Left lung (tissue), 4 donors: ENCODE measurements at regions not wholly inside any gene's neighbourhood (a gene's known extent, or its start where the extent isn't known, plus 50 kb on each side); places are given as distances from the start of the nearest gene placed in this dataset.
"Not testable (repeated sequence)": the region's sequence is repeated elsewhere in the genome, so short reads cannot be mapped to it uniquely, and the experiment has no call there.

Experiments
- ATAC-seq: fragments of 200-7000 bp; cut with Tn5 transposase; one replicate; pipeline ENCODE4 v1.9.1; 2020; ENCODE audit warnings: moderate library complexity
- DNase-seq, 4 donors: peaks; one replicate each; pipeline ENCODE4 v3.0.0-alpha.2; 2013 to 2020
- H3K27ac ChIP-seq, 2 donors: fragments of 200-600 bp; sonication (generic) in 1 of 2; one replicate each; pipeline versions ENCODE4 v1.5.0 to v1.8.0; 2020 to 2021
- H3K27me3 ChIP-seq, 2 donors: fragments of 200-600 bp; sonication (generic) in 1 of 2; one replicate each; pipeline versions ENCODE4 v1.5.0 to v1.8.0; 2020 to 2021
- H3K36me3 ChIP-seq, 2 donors: fragments of 200-600 bp; sonication (generic) in 1 of 2; one replicate each; pipeline versions ENCODE4 v1.5.0 to v1.8.0; 2020 to 2021
- H3K4me1 ChIP-seq, 2 donors: fragments of 200-600 bp; one replicate each; pipeline ENCODE4 v1.8.0; 2021
- H3K4me3 ChIP-seq, 2 donors: fragments of 200-600 bp; sonication (generic) in 1 of 2; one replicate each; pipeline versions ENCODE4 v1.5.0 to v1.8.0; 2020 to 2021; ENCODE audit warnings: mild to moderate bottlenecking in 1 of 2
- H3K9me3 ChIP-seq, 2 donors: fragments of 200-600 bp; sonication (generic) in 1 of 2; one replicate each; pipeline versions ENCODE4 v1.5.0 to v1.8.0; 2020 to 2021
- CTCF ChIP-seq, 2 donors: fragments of 200-600 bp; sonication (generic) in 1 of 2; IDR thresholded peaks; one replicate each; pipeline versions ENCODE4 v1.5.0 to v1.8.0; 2021; ENCODE audit warnings: antibody characterized with exemption in 2 of 2
- intact Hi-C, 2 donors: fragments of 100-400 bp; cut with DNase I; formaldehyde crosslinking; loops; one replicate each; pipeline versions ENCODE4 v1.11.2 to v1.14.2; 2022
- donor health status: DM: no; HTN: yes; CAD: no.
- donor health status: DM: no; HTN: no; CAD: no.

- ATAC-seq (no peak), DNase-seq (no peak)
- H3K4me1 ChIP-seq: no peaks in the 10 kb centered on the region
- H3K27me3 ChIP-seq: no peaks in the 10 kb centered on the region
- intact Hi-C loops: no loop called here
- no peak for TF ChIP-seq CTCF (IDR thresholded peaks at IDR 0.05)
- no peak overlapping the region for H3K27ac ChIP-seq
- H3K36me3 ChIP-seq: no peaks in the 10 kb centered on the region
- H3K9me3 ChIP-seq: peaks cover 0 to 3% of the 10 kb centered on the region in 2 donors
- no peak overlapping the region for H3K4me3 ChIP-seq
Observed at GRCh38 chr2:166775176-166775575, 113.1 kb upstream of the XIRP2 start.

GRCh38 chr2:166773308-166773949, 114.9 kb upstream of the XIRP2 start:
- no peak for TF ChIP-seq CTCF (IDR thresholded peaks at IDR 0.05)
- intact Hi-C loops: no loop called here
- ATAC-seq (no peak), DNase-seq (peak in 2 of 4 donors; percentile 6 to 52)
- peaks cover 0 to 14% of the 10 kb centered on the region in 2 donors for H3K9me3 ChIP-seq
- H3K27ac ChIP-seq: no peak overlapping the region
- no peaks in the 10 kb centered on the region for H3K27me3 ChIP-seq
- H3K4me3 ChIP-seq: no peak overlapping the region
- no peaks in the 10 kb centered on the region for H3K36me3 ChIP-seq
- H3K4me1 ChIP-seq: no peaks in the 10 kb centered on the region

- Histone ChIP-seq H3K36me3 (no peaks in the 10 kb centered on the region), H3K9me3 (peaks cover 0 to 14% of the 10 kb centered on the region in 2 donors), H3K4me1 (no peaks in the 10 kb centered on the region), H3K27me3 (no peaks in the 10 kb centered on the region), H3K4me3 (no peak overlapping the region), H3K27ac (no peak overlapping the region)
- TF ChIP-seq CTCF (IDR thresholded peaks at IDR 0.05): no peak
- DNase-seq (no peak), ATAC-seq (no peak)
- intact Hi-C loops: no loop called here
Observed at GRCh38 chr2:166768393-166769123, 119.7 kb upstream of the XIRP2 start.

GRCh38 chr2:166766769-166767322, 121.4 kb upstream of the XIRP2 start:
- H3K4me1 ChIP-seq, H3K4me3 ChIP-seq, H3K27me3 ChIP-seq, H3K27ac ChIP-seq, H3K36me3 ChIP-seq, intact Hi-C loops, ATAC-seq: not testable (repeated sequence)
- DNase-seq: peak in 1 of 4 donors; percentile 26
- H3K9me3 ChIP-seq: peaks cover 0 to 14% of the 10 kb centered on the region in 2 donors

- Histone ChIP-seq H3K36me3 (no peaks in the 10 kb centered on the region), H3K27me3 (no peaks in the 10 kb centered on the region), H3K4me3 (no peak overlapping the region), H3K4me1 (no peaks in the 10 kb centered on the region), H3K27ac (no peak overlapping the region), H3K9me3 (peaks cover 0 to 14% of the 10 kb centered on the region in 2 donors)
- no peak for TF ChIP-seq CTCF (IDR thresholded peaks at IDR 0.05)
- DNase-seq (peak in 1 of 4 donors; percentile 36), ATAC-seq (no peak)
- intact Hi-C loops: no loop called here
Observed at GRCh38 chr2:166766220-166766619, 122.1 kb upstream of the XIRP2 start.
